Fibroblast of lung (primary cell): ENCODE measurements at regions not wholly inside any gene's neighbourhood (a gene's known extent, or its start where the extent isn't known, plus 50 kb on each side); places are given as distances from the start of the nearest gene placed in this dataset.
A peak's percentile ranks its signal among the peaks of the same experiment; 100 is the strongest.

Source experiments
- DNase-seq, 2 donors: peaks; one replicate each; pipeline versions ENCODE4 v3.0.0 to v3.0.0-alpha.2; 2010; ENCODE audit warnings: low read depth in 2 of 2
- H2AFZ ChIP-seq: 2 replicates; pipeline ENCODE4 v1.5.1; 2012; ENCODE audit warnings: low read length, control low read depth, inconsistent platforms
- H3K27ac ChIP-seq: 2 replicates; pipeline ENCODE4 v1.5.1; 2011; ENCODE audit warnings: low read length, control low read depth; ENCODE audit not compliant: insufficient read depth
- H3K27me3 ChIP-seq: 2 replicates; pipeline ENCODE4 v1.5.1; 2011; ENCODE audit warnings: mild to moderate bottlenecking, low read length; ENCODE audit not compliant: control insufficient read depth, insufficient read depth
- H3K36me3 ChIP-seq: 2 replicates; pipeline ENCODE4 v1.5.1; 2011; ENCODE audit warnings: low read length; ENCODE audit not compliant: control insufficient read depth, insufficient read depth
- H3K4me1 ChIP-seq: 2 replicates; pipeline ENCODE4 v1.5.1; 2011; ENCODE audit warnings: low read length; ENCODE audit not compliant: control insufficient read depth, insufficient read depth; ENCODE audit errors: extremely low read depth
- H3K4me2 ChIP-seq: 2 replicates; pipeline ENCODE4 v1.5.1; 2011; ENCODE audit warnings: low read length, control low read depth; ENCODE audit not compliant: insufficient read depth; ENCODE audit errors: extremely low read depth
- H3K4me3 ChIP-seq, 4 experiments: fragments of 200-600 bp in 1 of 4; sonication (generic) in 1 of 4; replicated peaks in 1 of 4; 2 replicates each; pipeline ENCODE4 v1.5.1; 2011 to 2016; ENCODE audit warnings: low read length in 4 of 4, low read depth in 3 of 4, mild to moderate bottlenecking in 3 of 4, control low read depth in 2 of 4, inconsistent platforms in 1 of 4, mixed read lengths in 1 of 4; ENCODE audit not compliant: insufficient read depth in 1 of 4; ENCODE audit errors: control extremely low read depth in 1 of 4
- H3K79me2 ChIP-seq: 2 replicates; pipeline ENCODE4 v1.5.1; 2012; ENCODE audit warnings: mild to moderate bottlenecking, low read length, inconsistent platforms; ENCODE audit not compliant: control insufficient read depth, insufficient read depth
- H3K9ac ChIP-seq: 2 replicates; pipeline ENCODE4 v1.5.1; 2011; ENCODE audit warnings: mild to moderate bottlenecking, low read length, control low read depth; ENCODE audit not compliant: insufficient read depth
- H3K9me3 ChIP-seq: 2 replicates; pipeline ENCODE4 v1.5.1; 2012; ENCODE audit warnings: low read depth, low read length; ENCODE audit not compliant: control insufficient read depth, insufficient read depth
- H4K20me1 ChIP-seq: 2 replicates; pipeline ENCODE4 v1.5.1; 2011; ENCODE audit warnings: low read length; ENCODE audit not compliant: control insufficient read depth, insufficient read depth; ENCODE audit errors: extremely low read depth
- CTCF ChIP-seq, 2 donors: IDR thresholded peaks in 1 of 2; conservative IDR thresholded peaks in 1 of 2; 1 replicate in 1 of 2; 2 replicates in 1 of 2; pipeline ENCODE4 v1.5.1; 2011 to 2012; ENCODE audit warnings: low read length in 2 of 2, control low read depth in 1 of 2, inconsistent platforms in 1 of 2, low read depth in 1 of 2, mild to moderate bottlenecking in 1 of 2
- EZH2 ChIP-seq: IDR thresholded peaks from 2 replicates; pipeline ENCODE4 v1.5.1; 2012; ENCODE audit warnings: low read length, control low read depth, mild to moderate bottlenecking; ENCODE audit errors: missing control alignments

GRCh38 chr1:244174922-244175521 is 123.9 kb downstream of the ZBTB18 start:
- Histone ChIP-seq H3K9ac (no peak overlapping the region), H3K4me2 (no peak overlapping the region), H3K79me2 (no peaks in the 10 kb centered on the region), H3K9me3 (no peaks in the 10 kb centered on the region), H3K36me3 (no peaks in the 10 kb centered on the region), H3K4me3 (no peak overlapping the region), H3K4me1 (no peaks in the 10 kb centered on the region), H4K20me1 (no peaks in the 10 kb centered on the region), H3K27me3 (no peaks in the 10 kb centered on the region), H3K27ac (no peak overlapping the region), H2AFZ (no peak overlapping the region)
- no peak for TF ChIP-seq EZH2
- TF ChIP-seq CTCF (conservative IDR thresholded peaks at IDR 0.05 in 1 of 2, IDR thresholded peaks at IDR 0.05 in 1 of 2; ENCODE audit: low read depth in 1 of 2, low read length in 2 of 2): no peak
- no peak for DNase-seq

GRCh38 chr1:244176201-244176600 is 125.1 kb downstream of the ZBTB18 start:
- H3K79me2 ChIP-seq: no peaks in the 10 kb centered on the region
- no peak for DNase-seq
- H3K27me3 ChIP-seq: no peaks in the 10 kb centered on the region
- H3K9me3 ChIP-seq: no peaks in the 10 kb centered on the region
- H3K4me3 ChIP-seq: no peak overlapping the region
- no peaks in the 10 kb centered on the region for H3K36me3 ChIP-seq
- no peak overlapping the region for H3K27ac ChIP-seq
- no peaks in the 10 kb centered on the region for H4K20me1 ChIP-seq
- H2AFZ ChIP-seq: no peak overlapping the region
- TF ChIP-seq CTCF (conservative IDR thresholded peaks at IDR 0.05 in 1 of 2, IDR thresholded peaks at IDR 0.05 in 1 of 2; ENCODE audit: low read depth in 1 of 2, low read length in 2 of 2) (no peak), EZH2 (no peak)
- no peak overlapping the region for H3K9ac ChIP-seq
- no peak overlapping the region for H3K4me2 ChIP-seq
- no peaks in the 10 kb centered on the region for H3K4me1 ChIP-seq

- no peak overlapping the region for H2AFZ ChIP-seq
- H3K4me3 ChIP-seq: no peak overlapping the region
- H3K79me2 ChIP-seq: no peaks in the 10 kb centered on the region
- no peaks in the 10 kb centered on the region for H3K36me3 ChIP-seq
- H4K20me1 ChIP-seq: no peaks in the 10 kb centered on the region
- H3K27me3 ChIP-seq: no peaks in the 10 kb centered on the region
- no peak overlapping the region for H3K4me2 ChIP-seq
- DNase-seq: peak; percentile 26 to 51
- no peak overlapping the region for H3K9ac ChIP-seq
- no peaks in the 10 kb centered on the region for H3K9me3 ChIP-seq
- no peak for TF ChIP-seq CTCF (conservative IDR thresholded peaks at IDR 0.05 in 1 of 2, IDR thresholded peaks at IDR 0.05 in 1 of 2; ENCODE audit: low read depth in 1 of 2, low read length in 2 of 2)
- H3K27ac ChIP-seq: no peak overlapping the region
- H3K4me1 ChIP-seq: no peaks in the 10 kb centered on the region
Measured at GRCh38 chr1:244180256-244180655, 129.2 kb downstream of the ZBTB18 start.
